ENCODE measurements at regions not wholly inside any gene's neighbourhood (a gene's known extent, or its start where the extent isn't known, plus 50 kb on each side); places are given as distances from the start of the nearest gene placed in this dataset.
A peak's percentile ranks its signal among the peaks of the same experiment; 100 is the strongest.

GRCh38 chr16:52976539-52977167 is 76.0 kb downstream of the CHD9NB start:
- H3K4me3 ChIP-seq, result no peak overlapping the region
- H3K36me3 ChIP-seq, result no peaks in the 10 kb centered on the region
- DNase-seq (ENCODE audit: low spot score), result no peak
- no peak overlapping the region for H3K27ac ChIP-seq
- H3K4me1 ChIP-seq (replicated peaks), result no peaks in the 10 kb centered on the region
- no peaks in the 10 kb centered on the region for H3K9me3 ChIP-seq
- TF ChIP-seq CTCF (IDR thresholded peaks at IDR 0.05), result peak in 2 of 4 experiments; percentile 26 to 35
- no peak for TF ChIP-seq POLR2AphosphoS5 (IDR thresholded peaks at IDR 0.05)
- TF ChIP-seq POLR2A (IDR thresholded peaks at IDR 0.05), result no peak
- intact Hi-C loops (cut with DNase I), result no loop called here
- H3K27me3 ChIP-seq (replicated peaks; ENCODE audit: insufficient read depth), result no peaks in the 10 kb centered on the region

GRCh38 chr16:52967744-52968143 is 85.0 kb downstream of the CHD9NB start:
- no peak for DNase-seq (ENCODE audit: low spot score)
- Histone ChIP-seq H3K4me1 (replicated peaks) (no peaks in the 10 kb centered on the region), H3K9me3 (no peaks in the 10 kb centered on the region), H3K27ac (no peak overlapping the region), H3K4me3 (no peak overlapping the region), H3K27me3 (replicated peaks; ENCODE audit: insufficient read depth) (no peaks in the 10 kb centered on the region), H3K36me3 (no peaks in the 10 kb centered on the region)
- TF ChIP-seq POLR2A (IDR thresholded peaks at IDR 0.05) (no peak), POLR2AphosphoS5 (IDR thresholded peaks at IDR 0.05) (no peak), CTCF (IDR thresholded peaks at IDR 0.05) (no peak)
- intact Hi-C loops (cut with DNase I), result no loop called here

- intact Hi-C loops (cut with DNase I), result no loop called here
- 83% methylated on average over 2 of the region's 2 CpGs for whole genome bisulfite sequencing
- H3K4me3 ChIP-seq, result no peak overlapping the region
These were observed 88.4 kb downstream of the CHD9NB start for GRCh38 chr16:52964290-52964689.

GRCh38 chr16:52963855-52964242 is 88.8 kb downstream of the CHD9NB start:
- intact Hi-C loops (cut with DNase I), result no loop called here
- TF ChIP-seq POLR2AphosphoS5 (IDR thresholded peaks at IDR 0.05), result no peak
- Histone ChIP-seq H3K36me3 (no peaks in the 10 kb centered on the region), H3K4me3 (no peak overlapping the region), H3K4me1 (replicated peaks) (no peaks in the 10 kb centered on the region), H3K27me3 (replicated peaks; ENCODE audit: insufficient read depth) (no peaks in the 10 kb centered on the region), H3K9me3 (no peaks in the 10 kb centered on the region), H3K27ac (no peak overlapping the region)
- DNase-seq (ENCODE audit: low spot score), result no peak
- 80% methylated on average over 4 of the region's 4 CpGs for WGBS

More at GRCh38 chr16:52964290-52964689, 88.4 kb downstream of the CHD9NB start:
- TF ChIP-seq CTCF (IDR thresholded peaks at IDR 0.05) (no peak), POLR2AphosphoS5 (IDR thresholded peaks at IDR 0.05) (no peak), POLR2A (IDR thresholded peaks at IDR 0.05) (no peak)
- Histone ChIP-seq H3K36me3 (no peaks in the 10 kb centered on the region), H3K4me1 (replicated peaks) (no peaks in the 10 kb centered on the region), H3K27ac (no peak overlapping the region), H3K9me3 (no peaks in the 10 kb centered on the region), H3K27me3 (replicated peaks; ENCODE audit: insufficient read depth) (no peaks in the 10 kb centered on the region)
- DNase-seq (ENCODE audit: low spot score), result no peak

GRCh38 chr16:52963212-52963854 is 89.4 kb downstream of the CHD9NB start:
- H3K36me3 ChIP-seq, result no peaks in the 10 kb centered on the region
- no peak for TF ChIP-seq CTCF (IDR thresholded peaks at IDR 0.05)
- no peak for TF ChIP-seq POLR2A (IDR thresholded peaks at IDR 0.05)
- TF ChIP-seq POLR2AphosphoS5 (IDR thresholded peaks at IDR 0.05), result no peak
- intact Hi-C loops (cut with DNase I), result no loop called here
- WGBS, result 77% methylated on average over 3 of the region's 3 CpGs
- H3K9me3 ChIP-seq, result no peaks in the 10 kb centered on the region
- DNase-seq (ENCODE audit: low spot score), result no peak
- H3K4me1 ChIP-seq (replicated peaks), result no peaks in the 10 kb centered on the region
- H3K4me3 ChIP-seq, result no peak overlapping the region
- no peaks in the 10 kb centered on the region for H3K27me3 ChIP-seq (replicated peaks; ENCODE audit: insufficient read depth)
- H3K27ac ChIP-seq, result no peak overlapping the region
